ENCODE measurements at regions not wholly inside any gene's neighbourhood (a gene's known extent, or its start where the extent isn't known, plus 50 kb on each side); places are given as distances from the start of the nearest gene placed in this dataset.
"Not testable (repeated sequence)": the region's sequence is repeated elsewhere in the genome, so short reads cannot be mapped to it uniquely, and the experiment has no call there.

DNA sequence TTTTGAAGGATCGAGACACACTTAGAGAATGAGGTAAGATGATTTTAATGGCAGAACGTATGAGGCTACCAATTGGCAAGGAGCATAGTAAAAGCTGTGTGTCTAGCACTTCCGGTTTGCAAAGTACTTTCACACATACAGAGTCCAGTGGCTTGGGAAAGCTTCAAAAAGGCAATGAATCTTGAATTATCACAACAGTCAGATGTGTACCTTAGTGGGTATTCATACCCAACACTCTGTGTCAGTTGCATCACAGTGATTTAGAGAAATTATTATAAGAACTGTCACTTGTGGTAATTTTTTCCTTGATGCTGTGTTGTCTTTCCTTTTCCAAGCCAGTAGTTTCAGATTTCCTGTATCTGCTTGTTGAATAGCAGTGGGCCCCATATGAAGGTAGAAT lies 424.1 kb downstream of the PCNX1 start:
- no peak for DNase-seq

DNA sequence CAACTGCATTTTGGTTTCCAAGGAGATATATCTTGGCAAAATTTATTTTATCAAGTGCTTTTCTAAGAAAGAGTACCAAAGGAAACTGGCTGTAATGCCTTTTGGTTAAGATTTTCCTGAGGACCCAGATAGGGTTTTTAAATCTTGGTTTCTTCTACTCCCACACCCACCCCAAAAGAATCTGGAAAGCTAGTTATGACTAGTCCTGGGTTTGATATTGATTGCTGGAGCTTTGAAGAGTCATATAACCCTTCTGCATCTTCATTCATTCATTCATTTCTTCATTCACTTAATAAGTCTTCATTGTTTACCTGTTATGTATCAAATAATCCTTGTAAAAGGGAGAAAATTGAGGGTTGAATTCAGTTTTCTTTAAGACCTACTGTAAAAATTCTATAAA lies 425.2 kb downstream of the PCNX1 start:
- no peak for DNase-seq

DNA sequence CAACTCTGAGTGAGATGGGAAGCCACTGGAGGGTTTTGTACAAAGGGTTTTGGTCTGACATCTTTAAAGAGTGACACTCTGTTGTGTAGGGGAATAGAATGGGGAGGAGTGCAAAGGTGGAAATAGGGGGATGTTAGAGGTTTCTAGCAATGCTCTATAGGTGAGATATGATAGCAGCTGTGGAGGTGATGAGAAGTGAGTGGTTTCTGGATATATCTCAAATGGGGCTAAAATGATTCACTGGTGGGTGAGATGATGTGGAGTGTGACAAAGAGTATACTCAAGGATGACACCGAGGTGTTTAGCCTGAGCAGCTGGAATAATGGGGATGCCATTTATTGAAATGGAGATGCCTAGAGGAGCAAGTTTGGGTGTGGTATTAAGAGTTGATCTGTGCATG lies 426.4 kb downstream of the PCNX1 start:
- DNase-seq, result no peak

DNA sequence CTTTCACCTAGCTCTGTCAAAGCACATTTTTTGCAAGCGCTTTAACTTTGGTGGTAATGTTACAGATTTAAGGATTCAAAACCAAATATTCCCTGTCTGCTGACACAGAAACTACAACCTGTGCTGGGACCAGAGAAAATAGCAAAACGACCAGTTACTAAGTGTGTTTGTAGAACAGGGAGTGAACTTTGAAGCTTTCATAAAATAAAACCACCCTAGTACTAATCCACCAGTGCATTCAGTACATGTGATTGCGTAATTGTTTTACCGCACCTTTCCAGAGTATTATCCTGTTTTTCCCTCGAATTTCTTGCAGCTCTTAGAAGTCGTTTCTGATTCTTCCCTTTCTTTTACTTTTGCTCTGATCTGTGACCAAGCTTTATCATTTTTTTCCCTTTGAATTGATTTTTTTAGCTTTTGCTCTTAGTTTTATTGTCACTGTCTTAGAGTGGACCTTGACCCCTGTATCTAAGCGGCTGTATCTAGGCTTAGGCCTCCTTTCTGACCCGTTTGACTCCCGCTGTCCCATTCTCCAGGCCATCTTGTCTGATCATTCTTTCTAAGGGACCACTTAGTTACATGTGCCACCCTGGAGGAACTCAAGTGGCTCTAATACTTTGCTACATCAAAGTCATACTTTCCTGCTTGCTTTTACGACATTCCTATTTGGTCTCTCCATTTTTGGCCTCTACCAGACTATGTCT lies 429.4 kb downstream of the PCNX1 start:
- DNase-seq, result no peak

DNA sequence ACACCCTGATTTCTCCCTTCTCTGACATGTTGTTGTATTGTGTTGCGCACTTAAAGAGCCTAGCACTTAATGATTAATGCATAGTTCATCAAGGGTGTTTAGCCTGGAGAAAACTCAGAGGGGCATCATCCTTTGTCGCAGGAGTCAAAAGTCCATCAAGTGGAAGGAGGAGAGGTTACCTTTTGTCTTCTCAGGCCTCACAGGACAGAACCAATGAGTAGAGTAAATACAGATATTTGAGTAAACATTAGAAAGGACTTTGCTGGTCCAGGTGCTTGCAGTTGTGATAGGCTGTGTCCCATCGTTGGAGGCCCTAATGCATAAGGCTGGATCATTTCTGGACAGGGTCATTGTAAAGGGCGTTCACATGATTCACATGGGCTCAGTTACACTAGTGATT lies 430.9 kb downstream of the PCNX1 start:
- DNase-seq, result no peak

DNA sequence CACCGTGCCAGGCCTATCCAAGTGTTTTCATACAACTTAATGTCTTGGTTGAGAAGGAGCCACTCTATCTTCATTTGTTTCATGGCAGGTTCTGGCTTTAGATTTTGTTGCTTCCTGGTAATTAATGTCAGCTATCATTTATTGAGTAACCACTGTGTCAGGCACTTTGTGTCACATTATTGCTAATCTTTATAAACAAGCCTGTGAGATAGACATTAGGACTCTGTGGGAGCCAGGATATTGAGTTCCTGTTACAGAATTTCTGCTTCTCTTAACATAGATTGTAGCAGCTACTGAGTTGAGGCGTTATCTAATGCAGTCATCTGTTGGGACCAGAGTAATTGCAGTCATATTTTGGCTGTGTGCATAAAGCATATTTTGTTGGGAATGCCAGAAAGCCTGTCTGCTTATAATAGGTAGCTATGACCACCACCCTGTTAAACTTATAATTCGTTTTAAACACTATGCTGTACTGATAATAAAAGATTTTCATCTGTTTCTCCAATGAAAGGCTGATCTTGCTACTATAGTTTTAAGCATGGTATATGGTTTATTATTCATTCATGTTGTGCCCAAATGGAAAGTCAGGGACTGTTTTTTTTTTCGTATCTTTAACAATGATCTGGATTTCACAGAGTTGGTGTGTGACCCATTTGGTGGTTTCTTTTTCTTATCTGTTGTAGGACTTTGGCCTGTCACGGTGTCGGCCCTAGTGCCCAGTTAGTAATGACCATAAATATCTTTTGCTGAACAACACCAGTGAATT lies 432.6 kb downstream of the PCNX1 start:
- no peak for DNase-seq

DNA sequence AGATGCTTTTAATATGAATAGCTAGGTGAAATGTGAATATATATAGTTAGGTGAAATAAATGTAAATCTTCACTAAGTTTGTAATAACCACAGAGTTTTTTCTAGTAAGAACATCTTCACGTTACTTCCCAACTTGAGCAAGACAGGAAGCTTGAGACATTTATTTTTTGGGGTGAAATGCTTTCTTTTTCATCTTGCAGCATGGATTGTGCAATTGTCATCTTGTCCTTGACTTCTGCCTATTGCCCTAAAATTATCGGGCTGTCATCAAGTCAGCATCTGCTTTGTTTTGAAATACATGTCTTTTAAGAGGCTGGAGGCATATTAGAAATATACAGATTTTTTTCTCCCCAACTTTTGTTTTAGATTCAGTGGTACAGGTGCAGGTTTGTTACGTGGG lies 433.9 kb downstream of the PCNX1 start:
- DNase-seq, result no peak

DNA sequence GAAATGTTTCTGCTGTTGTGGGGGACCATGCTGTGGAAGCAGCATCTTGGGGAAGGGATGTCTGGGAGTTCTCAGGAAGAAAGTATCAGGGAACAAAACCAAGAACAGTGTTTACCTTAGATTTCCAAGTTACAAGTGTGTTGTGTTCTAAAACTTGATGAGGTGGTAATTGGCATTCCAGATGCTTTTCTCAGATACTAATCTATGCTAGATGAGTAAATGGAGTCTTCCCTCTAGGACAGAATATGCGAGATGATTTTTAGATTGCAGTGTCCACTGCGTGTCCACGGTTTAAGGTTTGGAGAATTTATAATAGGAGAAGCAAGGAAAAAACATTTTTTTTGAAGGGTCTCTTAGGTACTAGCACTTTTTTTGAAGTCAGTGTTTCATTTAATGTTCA lies 436.5 kb downstream of the PCNX1 start:
- DNase-seq, result no peak

DNA sequence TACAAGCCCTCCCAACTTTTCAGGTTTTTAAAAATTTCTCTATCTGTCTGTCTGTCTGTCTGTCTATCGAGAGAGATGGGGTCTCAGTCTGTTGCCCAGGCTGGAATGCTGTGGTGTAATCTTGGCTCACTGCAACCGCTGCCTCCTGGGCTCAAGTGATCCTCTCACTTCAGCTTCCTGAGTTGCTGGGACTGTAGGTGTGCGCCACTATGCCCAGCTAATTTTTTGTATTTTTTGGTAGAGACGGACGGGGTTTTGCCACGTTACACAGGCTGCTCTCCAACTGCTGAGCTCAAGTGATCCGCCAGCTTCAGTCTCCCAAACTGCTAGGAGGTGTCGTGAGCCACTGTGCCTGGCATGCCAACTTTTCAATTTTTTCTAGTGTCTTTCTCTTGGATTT lies 437.2 kb downstream of the PCNX1 start:
- DNase-seq, result no peak

DNA sequence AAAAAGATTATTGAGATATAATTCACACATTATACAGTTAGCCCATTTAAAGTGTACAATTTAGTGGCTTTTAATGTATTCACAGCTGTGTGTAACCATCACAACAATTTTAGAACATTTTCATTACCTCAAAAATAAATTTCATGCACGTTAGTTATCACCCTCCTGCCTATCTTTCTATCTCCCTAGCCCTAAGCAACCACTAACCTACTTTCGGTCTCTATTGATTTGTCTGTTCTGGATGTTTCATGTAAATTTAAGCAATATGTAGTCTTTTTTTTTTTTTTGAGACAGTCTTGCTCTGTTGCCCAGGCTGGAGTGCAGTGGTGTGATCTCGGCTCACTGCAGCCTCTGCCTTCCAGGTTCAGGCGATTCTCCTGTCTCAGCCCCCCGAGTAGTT lies 439.4 kb downstream of the PCNX1 start:
- no peak for DNase-seq

DNA sequence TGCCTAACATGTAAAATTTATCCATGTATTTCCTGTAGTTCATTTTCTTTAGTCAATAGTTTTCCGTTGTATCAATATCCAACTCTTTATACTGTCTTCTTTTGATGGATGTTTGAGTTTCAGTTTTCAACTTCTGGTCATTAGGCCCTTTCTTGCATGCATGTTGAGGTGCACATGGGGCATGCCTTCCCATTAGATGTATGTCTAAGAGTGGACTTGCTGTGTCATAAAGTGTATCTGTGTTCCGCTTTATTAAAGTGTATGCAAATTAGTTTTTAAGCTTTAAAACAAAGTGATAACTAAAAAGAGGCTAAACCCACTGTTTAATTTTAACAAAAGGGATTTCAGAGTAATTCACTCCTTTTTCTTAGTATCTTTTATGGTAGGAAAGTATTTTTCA lies 441.1 kb downstream of the PCNX1 start:
- no peak for DNase-seq

DNA sequence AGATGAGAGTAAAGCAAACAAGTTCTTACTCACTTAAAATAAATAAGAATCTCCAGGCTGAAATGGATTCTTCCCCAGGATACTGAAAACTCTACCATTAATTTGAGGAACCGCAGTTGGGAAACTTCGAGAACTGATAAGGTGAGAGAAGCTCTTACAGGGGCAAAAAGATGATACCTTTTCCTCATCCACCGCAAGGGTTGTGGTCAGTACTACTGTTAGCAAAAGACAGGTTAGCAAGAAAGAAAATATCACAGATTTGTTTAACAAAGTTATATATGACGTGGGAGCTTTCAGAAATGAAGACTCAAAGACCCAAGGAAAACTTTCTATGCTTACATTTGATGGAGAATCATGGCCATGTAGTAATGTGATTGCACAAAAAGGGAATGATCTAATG lies 441.6 kb downstream of the PCNX1 start:
- no peak for DNase-seq

DNA sequence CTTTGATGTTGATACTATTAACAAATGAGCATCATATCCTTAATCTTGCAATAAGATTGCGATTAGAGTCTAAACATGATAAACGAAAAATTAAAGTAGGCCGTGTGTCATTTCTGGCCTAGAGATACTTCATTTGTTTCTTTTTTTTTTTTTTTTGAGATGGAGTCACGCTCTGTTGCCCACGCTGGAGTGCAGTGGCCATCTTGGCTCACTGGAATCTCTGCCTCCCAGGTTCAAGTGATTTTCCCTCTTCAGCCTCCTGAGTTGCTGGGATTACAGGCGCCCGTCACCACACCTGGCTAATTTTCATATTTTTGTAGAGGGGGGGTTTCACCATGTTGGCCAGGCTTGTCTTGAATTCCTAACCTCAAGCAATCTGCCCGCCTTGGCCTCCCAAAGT lies 446.9 kb downstream of the PCNX1 start:
- no peak for DNase-seq

DNA sequence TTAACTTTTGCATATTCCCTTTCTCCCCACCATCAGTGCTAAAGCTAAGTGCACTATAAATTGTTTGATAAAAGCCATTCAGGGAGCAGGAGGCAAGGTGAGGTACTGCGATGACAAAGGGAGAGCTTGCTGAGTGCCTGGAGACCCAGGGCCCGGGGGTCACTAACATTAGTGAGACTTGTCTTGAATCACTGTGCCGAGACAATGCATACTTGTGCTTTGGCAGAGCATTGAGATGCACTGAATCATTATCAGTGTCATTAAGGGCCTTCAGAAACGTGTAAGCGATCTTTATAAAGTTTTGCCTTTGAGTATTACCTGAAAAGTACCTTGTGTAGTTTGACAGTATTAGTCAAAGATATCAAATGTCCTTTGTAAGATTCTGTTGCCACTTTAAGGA lies 447.5 kb downstream of the PCNX1 start:
- no peak for DNase-seq

DNA sequence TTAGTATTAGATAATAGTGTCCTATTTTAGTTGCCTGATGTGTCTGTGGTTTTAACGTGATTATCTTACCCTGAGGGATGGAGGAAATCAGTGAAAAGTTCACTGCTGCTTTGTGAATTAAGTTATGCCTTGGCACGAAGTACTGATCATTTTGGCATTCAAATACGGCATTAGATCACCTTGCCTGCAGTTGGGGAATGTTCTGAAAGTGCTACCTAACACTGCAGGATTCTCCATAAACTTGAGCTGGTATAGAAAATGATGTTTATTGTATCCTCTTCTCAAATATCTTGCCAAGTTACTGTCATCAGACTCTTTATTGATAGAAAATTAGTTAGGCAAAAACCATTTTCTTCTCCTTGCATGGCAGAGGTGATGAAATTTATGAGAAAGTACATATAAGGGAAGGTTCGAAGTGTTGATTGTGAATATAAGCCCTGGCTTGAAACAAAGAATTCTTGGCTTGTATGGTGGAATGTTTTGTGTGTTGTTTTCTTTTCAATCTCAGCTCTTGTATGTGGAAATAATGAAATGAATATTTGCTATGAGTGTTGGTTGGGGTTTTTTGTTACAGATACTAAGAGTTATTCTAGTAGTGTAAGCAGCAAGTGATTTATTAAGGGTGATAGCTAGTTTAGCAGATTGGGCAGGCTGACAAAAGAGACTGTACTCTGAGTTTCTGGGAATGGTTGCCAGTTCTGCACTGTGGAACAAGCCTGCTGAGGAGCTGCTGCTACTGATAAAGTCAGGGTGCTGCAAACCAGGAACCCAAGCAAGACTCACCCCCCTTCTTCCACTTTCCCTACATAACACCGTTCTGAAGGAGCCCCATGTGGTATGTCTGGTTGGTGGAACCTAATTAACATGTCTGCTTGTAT lies 448.3 kb downstream of the PCNX1 start:
- DNase-seq, result no peak

DNA sequence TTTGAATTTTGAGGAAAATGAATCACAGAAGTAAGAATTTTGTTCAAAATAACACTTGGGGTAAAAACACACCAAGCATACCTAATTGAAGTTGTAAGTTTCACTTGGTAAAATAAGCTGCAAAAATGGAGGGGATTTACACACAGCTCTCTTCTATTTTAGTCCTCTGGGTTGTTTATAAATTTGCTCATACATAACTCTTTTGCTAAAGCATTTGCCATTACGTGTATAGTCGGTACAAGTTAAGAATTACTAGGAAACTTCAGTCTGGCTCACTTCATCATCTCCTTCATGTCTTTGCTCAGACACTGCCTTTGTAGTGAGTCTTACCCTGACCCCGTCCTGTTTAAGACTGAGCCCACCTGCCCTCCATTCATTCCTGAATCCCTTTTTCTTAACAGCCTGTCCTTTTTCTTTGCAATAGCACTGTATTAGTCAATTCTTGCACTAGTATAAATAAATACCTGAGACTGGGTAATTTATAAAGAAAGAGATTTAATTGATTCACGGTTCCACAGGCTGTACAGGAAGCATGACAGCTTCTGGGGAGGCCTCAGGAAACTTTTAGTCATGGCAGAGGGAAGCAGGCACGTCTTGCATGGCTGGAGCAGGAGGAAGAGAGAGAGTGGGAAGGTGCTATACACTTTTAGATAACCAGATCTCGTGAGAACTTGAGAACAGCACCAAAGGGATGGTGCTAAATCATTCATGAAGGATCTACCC lies 451.1 kb downstream of the PCNX1 start:
- DNase-seq, result no peak

DNA sequence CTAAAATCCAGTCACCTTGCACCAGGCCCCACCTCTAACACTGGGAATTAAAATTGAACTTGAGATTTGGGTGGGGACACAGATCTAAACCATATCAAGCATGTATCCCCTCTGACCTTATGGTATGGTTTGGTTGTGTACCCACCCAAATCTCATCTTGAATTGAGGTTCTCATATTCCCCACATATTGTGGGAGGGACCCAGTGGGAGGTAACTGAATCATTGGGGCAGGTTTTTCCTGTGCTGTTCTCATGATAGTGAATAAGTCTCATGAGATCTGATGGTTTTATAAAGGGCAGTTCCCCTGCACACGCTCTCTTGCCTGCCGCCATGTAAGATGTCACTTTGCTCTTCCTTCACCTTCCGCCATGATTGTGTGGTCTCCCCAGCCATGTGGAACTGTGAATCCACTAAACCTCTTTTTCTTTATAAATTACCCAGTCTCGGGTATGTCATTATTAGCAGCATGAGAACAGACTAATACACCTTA lies 451.7 kb downstream of the PCNX1 start:
- not testable (repeated sequence) for DNase-seq

DNA sequence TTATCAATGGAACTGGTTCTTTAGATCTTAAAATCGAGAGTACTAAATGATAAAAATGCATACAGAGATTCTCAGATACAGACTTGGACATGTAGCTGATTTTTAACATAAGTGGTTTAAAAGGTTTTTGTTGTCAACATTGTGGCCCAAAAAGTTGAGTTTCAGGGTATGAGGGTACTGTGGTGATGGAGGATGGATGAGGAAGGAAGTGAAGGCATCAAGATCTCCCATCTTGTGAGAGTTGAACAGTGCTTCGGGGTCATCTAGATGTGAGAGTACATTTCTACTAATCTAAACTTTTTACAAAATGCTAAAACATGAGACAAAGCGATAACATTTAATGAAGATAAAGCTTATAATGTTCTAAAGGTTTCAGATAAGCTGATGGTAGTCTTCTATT lies 452.6 kb downstream of the PCNX1 start:
- DNase-seq, result no peak

DNA sequence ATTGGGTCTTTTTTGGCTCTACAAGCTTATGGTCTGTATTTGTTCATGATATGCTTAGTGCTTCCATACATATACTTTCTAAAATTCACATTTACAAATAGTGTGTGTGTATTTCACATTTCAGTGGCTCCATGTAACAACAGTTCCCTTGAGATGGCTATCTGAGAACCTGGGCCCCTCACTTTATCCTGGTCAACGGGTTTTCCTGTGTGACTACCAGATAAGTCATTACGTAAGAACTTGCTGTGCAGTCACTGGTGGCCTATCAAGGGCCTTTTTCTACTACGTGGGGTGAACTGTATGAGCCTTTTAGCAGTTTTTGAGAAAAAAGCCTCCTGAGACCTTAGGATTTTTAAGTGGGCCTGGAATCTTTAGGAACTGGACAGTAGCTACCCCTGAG lies 454.1 kb downstream of the PCNX1 start:
- DNase-seq, result no peak

DNA sequence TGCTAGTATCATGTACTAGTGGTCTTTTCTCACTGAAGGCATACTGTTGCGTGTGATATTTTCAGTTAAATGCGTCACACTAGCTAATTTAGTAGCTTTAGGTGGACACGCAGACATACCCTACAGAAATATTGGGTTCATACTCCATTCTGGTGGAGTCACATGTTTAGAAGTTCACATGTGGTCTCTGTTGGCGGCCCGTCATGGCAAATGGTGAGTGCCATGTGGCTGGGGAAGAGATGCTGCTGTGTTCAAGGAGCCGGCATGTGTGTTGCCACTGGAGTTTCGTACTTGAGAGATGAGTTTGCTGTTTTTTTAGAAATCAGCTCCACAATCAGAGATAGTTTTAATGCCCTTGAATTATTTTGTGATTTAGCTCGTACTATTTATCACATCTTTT lies 454.6 kb downstream of the PCNX1 start:
- DNase-seq, result peak; percentile 30 to 60

DNA sequence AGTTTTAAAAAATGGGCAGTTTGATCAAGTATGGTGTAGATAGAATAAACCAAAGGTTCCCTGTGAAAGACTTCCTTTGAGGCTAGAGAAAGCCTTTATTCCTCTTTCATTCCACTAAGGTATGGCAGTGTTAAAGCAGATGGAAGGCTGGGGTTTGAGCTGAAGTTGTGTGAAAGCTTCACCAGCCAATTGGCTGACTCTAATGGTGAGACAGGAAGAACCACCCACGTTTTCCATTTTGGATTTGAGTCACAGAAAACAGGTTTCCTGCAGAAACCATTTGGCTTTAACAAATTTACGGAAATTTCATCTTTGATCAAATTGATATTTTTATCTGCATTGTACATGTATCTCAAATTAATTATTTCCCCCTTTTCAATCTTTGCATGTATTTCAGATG lies 455.0 kb downstream of the PCNX1 start:
- peak; percentile 17 to 91 for DNase-seq

DNA sequence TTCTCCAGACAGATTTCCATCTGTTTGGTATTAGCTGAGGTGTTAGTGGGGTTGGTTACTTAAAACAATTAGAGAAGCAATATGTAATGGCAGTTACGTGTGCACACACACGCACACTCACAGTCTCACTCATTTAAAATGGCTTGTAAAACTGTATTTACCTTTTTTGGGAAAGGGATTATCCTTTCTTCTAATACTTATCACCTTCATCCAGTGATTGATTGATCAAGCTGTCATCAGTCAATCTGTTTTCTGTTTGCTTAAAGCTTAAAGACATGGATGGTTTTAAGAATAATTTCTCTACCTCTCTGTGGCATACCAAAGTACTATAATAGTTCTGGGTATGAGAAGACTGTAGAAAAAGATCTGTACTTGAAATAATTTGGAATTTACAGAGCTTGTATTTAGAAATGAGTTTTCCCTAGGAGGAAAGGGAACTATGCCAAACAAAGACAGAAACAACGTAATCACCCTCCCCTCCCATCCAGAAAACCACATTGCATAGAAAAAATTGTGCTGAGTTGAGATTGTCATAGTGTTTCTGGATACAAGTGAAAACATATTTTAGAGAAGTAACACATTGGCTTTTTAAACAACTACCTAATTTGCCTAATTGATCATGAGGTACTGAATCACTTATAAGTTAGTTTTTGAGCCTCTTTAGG lies 455.8 kb downstream of the PCNX1 start:
- DNase-seq, result peak; percentile 67 to 98
